GM18498 (cell line): ENCODE measurements at regions not wholly inside any gene's neighbourhood (a gene's known extent, or its start where the extent isn't known, plus 50 kb on each side); places are given as distances from the start of the nearest gene placed in this dataset.
A peak's percentile ranks its signal among the peaks of the same experiment; 100 is the strongest.
"Not testable (repeated sequence)": the region's sequence is repeated elsewhere in the genome, so short reads cannot be mapped to it uniquely, and the experiment has no call there.

Source experiments
- ATAC-seq: cut with Tn5 transposase; IDR thresholded peaks from one replicate; pipeline ENCODE4 v1.9.1; 2021; ENCODE audit warnings: mild to moderate bottlenecking, moderate library complexity; ENCODE audit not compliant: unreplicated experiment

- no peak for ATAC-seq
These were observed 115.4 kb downstream of the PFDN4 start for GRCh38 chr20:54323227-54323734.

GRCh38 chr20:54324041-54324440 is 116.2 kb downstream of the PFDN4 start:
- no peak for ATAC-seq

GRCh38 chr20:54324652-54325285 is 116.9 kb downstream of the PFDN4 start:
- ATAC-seq, result no peak

GRCh38 chr20:54335299-54335698 is 127.4 kb downstream of the PFDN4 start:
- no peak for ATAC-seq

GRCh38 chr20:54337144-54337543 is 129.3 kb downstream of the PFDN4 start:
- no peak for ATAC-seq

GRCh38 chr20:54339093-54339492 is 131.2 kb downstream of the PFDN4 start:
- no peak for ATAC-seq

- ATAC-seq, result no peak
These were observed 132.3 kb downstream of the PFDN4 start for GRCh38 chr20:54340206-54340605.

GRCh38 chr20:54340667-54341081 is 132.8 kb downstream of the PFDN4 start:
- no peak for ATAC-seq

GRCh38 chr20:54342258-54342920 is 133.0 kb upstream of the DOK5 start:
- ATAC-seq, result no peak

- ATAC-seq, result no peak
These were observed 132.3 kb upstream of the DOK5 start for GRCh38 chr20:54343099-54343498.

GRCh38 chr20:54343634-54344033 is 131.8 kb upstream of the DOK5 start:
- no peak for ATAC-seq

GRCh38 chr20:54344832-54345231 is 130.6 kb upstream of the DOK5 start:
- ATAC-seq, result no peak

GRCh38 chr20:54345301-54345724 is 130.1 kb upstream of the DOK5 start:
- ATAC-seq, result peak; percentile 61

GRCh38 chr20:54345821-54346220 is 129.6 kb upstream of the DOK5 start:
- ATAC-seq, result no peak

GRCh38 chr20:54346276-54346675 is 129.1 kb upstream of the DOK5 start:
- ATAC-seq, result no peak

- ATAC-seq, result no peak
These were observed 128.1 kb upstream of the DOK5 start for GRCh38 chr20:54347166-54347833.

- ATAC-seq, result no peak
These were observed 125.0 kb upstream of the DOK5 start for GRCh38 chr20:54350415-54350814.

- ATAC-seq, result no peak
These were observed 123.8 kb upstream of the DOK5 start for GRCh38 chr20:54351371-54352136.

GRCh38 chr20:54352541-54352940 is 122.9 kb upstream of the DOK5 start:
- not testable (repeated sequence) for ATAC-seq

- ATAC-seq, result no peak
These were observed 122.1 kb upstream of the DOK5 start for GRCh38 chr20:54353292-54353691.

- no peak for ATAC-seq
These were observed 119.6 kb upstream of the DOK5 start for GRCh38 chr20:54355631-54356280.
